ENCODE measurements at regions not wholly inside any gene's neighbourhood (a gene's known extent, or its start where the extent isn't known, plus 50 kb on each side); places are given as distances from the start of the nearest gene placed in this dataset.

DNA sequence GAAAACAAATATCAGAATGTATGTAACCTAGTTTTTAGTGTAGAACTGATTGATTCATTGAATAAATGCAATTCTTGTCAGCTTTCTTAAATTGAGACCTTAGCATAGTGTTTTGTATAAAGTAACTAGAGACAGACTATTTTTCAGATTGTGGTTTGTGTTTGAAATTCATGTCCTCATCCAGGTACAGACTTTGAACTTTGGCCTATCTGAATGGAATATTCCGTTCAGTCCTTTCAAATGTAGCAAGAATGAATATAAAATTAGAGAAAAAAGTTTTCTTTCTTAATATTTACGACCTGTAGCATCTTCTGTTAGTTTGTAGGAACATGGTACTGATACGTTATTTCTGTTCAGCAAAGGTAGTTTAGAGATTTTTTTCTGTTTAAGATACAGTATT is 378.4 kb upstream of the RGS6 start:
- no peak overlapping the region for H3K27ac ChIP-seq
- H3K4me1 ChIP-seq (ENCODE audit: control insufficient read depth in 1 of 2, low read depth in 2 of 2) = peaks cover 4 to 8% of the 10 kb centered on the region in 2 donors
- no peaks in the 10 kb centered on the region for H3K36me3 ChIP-seq
- ATAC-seq (ENCODE audit: insufficient number of reproducible peaks, low FRiP score, low read depth) (no peak), DNase-seq (ENCODE audit: low spot score) (no peak)
- H3K27me3 ChIP-seq (replicated peaks; ENCODE audit: insufficient read depth) = no peaks in the 10 kb centered on the region
- no peak overlapping the region for H3K4me3 ChIP-seq
- no peak for TF ChIP-seq CTCF (IDR thresholded peaks at IDR 0.05)
- H3K9me3 ChIP-seq = no peaks in the 10 kb centered on the region

DNA sequence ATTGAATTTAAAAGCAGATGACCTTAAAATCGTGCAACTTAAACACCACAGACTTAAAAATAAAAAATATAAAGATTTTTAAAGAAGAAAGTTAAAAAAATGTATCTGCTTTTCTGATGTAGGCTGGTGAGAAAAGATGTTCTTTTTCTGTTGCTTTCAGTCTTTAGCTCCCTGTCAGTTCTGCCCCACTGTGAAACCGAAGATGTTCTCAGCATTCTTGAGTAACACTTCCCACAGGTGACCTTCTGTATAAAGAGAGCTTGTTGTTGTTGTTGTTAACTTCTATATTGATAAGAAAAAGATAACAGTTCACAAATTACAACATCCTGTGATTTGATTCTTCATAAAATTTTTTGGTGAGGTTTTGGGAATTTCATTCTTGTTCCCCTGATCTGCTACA is 377.9 kb upstream of the RGS6 start:
- no peaks in the 10 kb centered on the region for H3K9me3 ChIP-seq
- no peak for ATAC-seq (ENCODE audit: insufficient number of reproducible peaks, low FRiP score, low read depth)
- no peaks in the 10 kb centered on the region for H3K36me3 ChIP-seq
- no peak overlapping the region for H3K27ac ChIP-seq
- DNase-seq (ENCODE audit: low spot score) = no peak
- no peak overlapping the region for H3K4me3 ChIP-seq
- H3K27me3 ChIP-seq (replicated peaks; ENCODE audit: insufficient read depth) = no peaks in the 10 kb centered on the region
- TF ChIP-seq CTCF (IDR thresholded peaks at IDR 0.05) = no peak
- H3K4me1 ChIP-seq (ENCODE audit: control insufficient read depth in 1 of 2, low read depth in 2 of 2) = peaks cover 4 to 8% of the 10 kb centered on the region in 2 donors

- Histone ChIP-seq H3K9me3 (no peaks in the 10 kb centered on the region), H3K27ac (no peak overlapping the region), H3K4me1 (ENCODE audit: control insufficient read depth in 1 of 2, low read depth in 2 of 2) (peaks cover 4 to 8% of the 10 kb centered on the region in 2 donors), H3K4me3 (no peak overlapping the region), H3K27me3 (replicated peaks; ENCODE audit: insufficient read depth) (no peaks in the 10 kb centered on the region), H3K36me3 (no peaks in the 10 kb centered on the region)
- TF ChIP-seq CTCF (IDR thresholded peaks at IDR 0.05) = no peak
- ATAC-seq (ENCODE audit: insufficient number of reproducible peaks, low FRiP score, low read depth) = no peak
- DNase-seq (ENCODE audit: low spot score) = no peak
Observed at GRCh38 chr14:71554959-71555612, 377.1 kb upstream of the RGS6 start.

GRCh38 chr14:71555654-71556559 is 376.3 kb upstream of the RGS6 start:
- H3K27ac ChIP-seq = no peak overlapping the region
- DNase-seq (ENCODE audit: low spot score) = no peak
- no peak for ATAC-seq (ENCODE audit: insufficient number of reproducible peaks, low FRiP score, low read depth)
- H3K9me3 ChIP-seq = no peaks in the 10 kb centered on the region
- H3K4me3 ChIP-seq = no peak overlapping the region
- no peak for TF ChIP-seq CTCF (IDR thresholded peaks at IDR 0.05)
- no peaks in the 10 kb centered on the region for H3K36me3 ChIP-seq
- H3K4me1 ChIP-seq (ENCODE audit: control insufficient read depth in 1 of 2, low read depth in 2 of 2) = peaks cover 4 to 8% of the 10 kb centered on the region in 2 donors
- H3K27me3 ChIP-seq (replicated peaks; ENCODE audit: insufficient read depth) = no peaks in the 10 kb centered on the region

DNA sequence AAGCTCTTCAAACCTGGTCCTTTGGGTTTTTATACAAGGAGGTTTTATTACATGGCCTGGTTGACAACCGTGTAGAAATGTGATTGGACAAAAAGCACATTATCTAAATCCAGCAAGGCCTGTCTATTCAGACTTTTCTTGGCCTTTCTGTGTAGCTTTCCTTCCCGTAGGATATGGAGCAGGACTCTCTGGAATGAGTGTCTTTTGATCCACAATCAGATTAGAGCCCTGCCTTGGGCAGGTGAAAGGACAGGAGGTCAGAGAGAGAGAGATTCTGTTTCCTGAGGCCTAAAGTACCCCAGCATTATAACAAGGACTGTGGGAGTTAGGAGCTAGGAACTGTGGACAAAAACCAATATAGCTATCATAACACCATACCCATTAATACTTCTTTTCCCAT is 375.5 kb upstream of the RGS6 start:
- no peaks in the 10 kb centered on the region for H3K9me3 ChIP-seq
- ATAC-seq (ENCODE audit: insufficient number of reproducible peaks, low FRiP score, low read depth) = no peak
- H3K27ac ChIP-seq = no peak overlapping the region
- H3K36me3 ChIP-seq = no peaks in the 10 kb centered on the region
- DNase-seq (ENCODE audit: low spot score) = no peak
- H3K4me3 ChIP-seq = no peak overlapping the region
- TF ChIP-seq CTCF (IDR thresholded peaks at IDR 0.05) = no peak
- H3K4me1 ChIP-seq (ENCODE audit: control insufficient read depth in 1 of 2, low read depth in 2 of 2) = peaks cover 4 to 8% of the 10 kb centered on the region in 2 donors
- H3K27me3 ChIP-seq (replicated peaks; ENCODE audit: insufficient read depth) = no peaks in the 10 kb centered on the region
